CD4-positive, alpha-beta T cell treated with Interleukin-1 beta for 1 hour (primary cell): ENCODE measurements at regions not wholly inside any gene's neighbourhood (a gene's known extent, or its start where the extent isn't known, plus 50 kb on each side); places are given as distances from the start of the nearest gene placed in this dataset.
"Not testable (repeated sequence)": the region's sequence is repeated elsewhere in the genome, so short reads cannot be mapped to it uniquely, and the experiment has no call there.

Source experiments
- DNase-seq, 2 donors: peaks; one replicate each; pipeline ENCODE4 v3.0.0-alpha.2; 2020 to 2022

DNA sequence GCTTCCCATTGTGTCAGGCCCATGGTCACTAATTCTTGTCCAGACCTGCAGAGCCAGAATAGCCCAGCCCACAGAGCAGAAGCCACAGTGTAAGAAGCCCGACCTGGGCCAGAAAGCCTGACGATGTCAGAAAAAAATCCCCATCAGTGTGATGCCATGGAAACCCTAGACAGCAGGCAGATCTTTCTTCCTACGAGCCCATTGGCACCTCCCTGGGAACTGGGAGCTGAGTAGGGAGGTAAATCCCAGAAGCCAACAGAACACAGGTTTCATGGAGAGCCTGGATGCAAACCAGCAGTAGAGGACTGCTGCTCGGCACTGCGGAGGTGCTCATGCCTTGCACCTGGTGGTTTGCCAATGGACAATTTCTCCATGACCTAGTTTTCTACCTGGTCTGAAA, 82.2 kb upstream of the SLC22A16 start:
- DNase-seq = no peak

DNA sequence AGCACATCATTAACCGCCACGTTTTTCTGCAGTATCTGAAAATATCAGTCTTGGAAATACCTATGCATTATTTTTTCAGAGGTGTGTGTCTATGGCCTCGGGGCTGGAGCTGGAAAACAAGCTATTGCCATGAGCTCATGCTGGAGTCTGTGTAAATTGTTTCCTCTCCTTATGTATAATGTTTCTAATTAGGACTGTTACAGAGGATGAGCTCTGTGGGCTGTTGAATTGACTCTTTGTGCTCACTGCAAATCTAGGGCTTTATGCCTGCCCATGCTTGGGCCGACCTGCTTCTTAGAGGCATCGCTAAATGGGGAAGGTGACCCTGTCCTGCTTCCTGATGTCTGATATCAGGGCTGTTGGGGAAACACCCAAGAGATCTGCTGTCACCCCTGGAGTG, 80.8 kb upstream of the SLC22A16 start:
- no peak for DNase-seq

DNA sequence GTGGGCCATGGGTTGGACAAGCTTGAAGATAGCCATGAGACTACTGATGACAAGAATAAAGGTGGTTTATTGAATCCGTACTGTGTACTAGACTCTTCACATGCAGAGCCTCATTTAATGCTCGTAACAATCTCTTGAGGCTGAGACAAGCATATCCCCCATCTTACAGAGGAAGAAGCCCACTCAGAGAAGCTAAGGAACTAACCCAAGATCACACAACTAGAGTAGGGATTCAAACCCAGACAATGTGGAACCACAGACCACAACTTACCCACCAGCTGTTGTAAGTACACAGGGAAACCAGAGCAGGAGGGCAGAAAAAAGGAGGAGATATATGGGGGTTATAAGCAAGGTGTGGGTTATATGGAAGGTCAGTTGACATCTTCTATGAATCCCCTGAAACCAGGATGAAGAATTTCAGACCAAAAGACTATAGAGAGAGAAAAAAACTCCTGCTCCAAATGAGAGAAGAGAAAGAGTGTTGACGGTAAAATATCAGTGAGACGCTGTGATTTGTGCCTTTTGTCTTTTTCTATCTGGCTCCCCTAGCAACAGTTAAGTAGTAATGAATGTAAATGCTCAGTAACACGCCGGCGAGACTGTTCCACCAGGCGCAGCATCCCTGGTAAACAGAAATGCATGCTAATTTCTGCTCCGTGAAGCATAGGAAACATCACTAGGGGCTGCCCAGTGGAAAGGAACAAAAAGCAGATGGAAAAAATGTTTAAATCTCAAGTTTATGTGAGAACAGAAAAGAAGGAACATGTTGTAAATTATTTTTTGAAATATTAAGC, 80.1 kb upstream of the SLC22A16 start:
- no peak for DNase-seq

DNA sequence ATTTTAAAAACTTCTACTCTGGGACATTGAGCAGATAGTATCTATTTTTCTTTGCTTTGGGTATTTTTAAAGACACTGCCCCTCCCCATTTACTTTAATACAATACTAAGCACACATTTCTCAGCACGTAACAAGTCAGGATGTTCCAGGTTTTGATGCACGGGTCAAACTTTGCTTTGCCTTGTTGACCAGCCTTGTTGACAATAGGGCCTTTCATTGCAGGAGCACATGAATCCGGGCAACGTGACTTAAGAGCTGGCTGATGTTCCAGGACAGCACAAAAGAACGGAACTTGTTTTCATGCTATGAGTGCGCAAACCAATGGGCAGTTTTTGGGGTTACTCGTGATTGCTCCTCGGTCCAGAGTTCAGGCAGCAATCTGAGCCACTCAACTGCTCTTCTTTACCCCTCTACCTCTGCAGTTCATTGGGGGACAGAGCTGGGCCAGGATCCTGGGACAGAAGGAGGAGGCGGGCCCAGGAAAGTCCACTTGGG, 78.6 kb upstream of the SLC22A16 start:
- DNase-seq = no peak

DNA sequence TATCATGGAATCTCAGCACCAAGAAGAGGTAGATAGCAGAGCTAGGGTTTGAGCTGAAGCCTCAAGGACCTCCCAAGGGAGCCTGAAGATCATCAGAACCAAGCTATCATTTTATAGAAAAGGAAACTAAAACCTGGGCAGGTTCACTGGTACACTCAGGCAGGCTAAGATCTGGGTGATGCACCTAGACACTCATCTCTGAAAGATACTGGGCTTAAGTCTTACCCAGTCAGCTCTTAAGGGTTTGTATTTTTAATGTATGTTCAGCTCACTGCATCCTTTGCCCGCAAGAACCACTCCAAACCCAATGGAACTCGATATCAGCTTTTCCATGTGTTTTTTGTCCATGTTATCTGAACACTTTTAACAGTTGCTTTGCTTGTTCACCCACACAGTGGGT, 78.0 kb upstream of the SLC22A16 start:
- no peak for DNase-seq

DNA sequence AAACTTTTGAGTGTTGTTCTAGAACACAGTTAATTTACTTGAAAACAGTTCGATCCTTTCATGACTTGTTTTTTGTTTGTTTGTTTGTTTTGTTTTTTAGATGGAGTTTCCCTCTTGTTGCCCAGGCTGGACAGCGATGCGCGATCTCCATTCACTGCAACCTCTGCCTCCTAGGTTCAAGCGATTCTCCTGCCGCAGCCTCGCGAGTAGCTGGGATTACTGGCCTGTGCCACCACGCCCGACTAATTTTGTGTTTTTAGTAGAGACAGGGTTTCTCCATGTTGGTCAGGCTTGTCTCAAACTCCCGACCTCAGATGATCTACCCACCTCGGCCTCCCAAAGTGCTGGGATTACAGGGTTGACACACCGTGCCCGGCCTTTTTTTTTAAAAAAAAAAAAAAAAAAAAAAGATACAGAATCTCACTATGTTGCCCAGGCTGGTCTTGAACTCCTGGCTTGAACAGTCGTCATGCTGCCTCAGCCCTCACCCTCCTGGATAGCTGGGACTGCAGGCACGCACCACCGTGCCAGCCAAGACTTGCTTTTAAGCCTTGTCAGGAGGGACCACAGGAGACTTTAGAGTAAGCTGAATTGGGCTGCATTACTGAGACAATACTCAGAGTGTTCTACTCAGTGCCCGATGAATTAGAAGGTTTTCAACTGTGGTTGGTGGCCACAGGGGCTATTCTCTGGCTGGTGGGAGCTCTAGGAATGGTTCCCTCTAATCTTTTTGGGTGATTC, 76.7 kb upstream of the SLC22A16 start:
- DNase-seq = no peak

DNA sequence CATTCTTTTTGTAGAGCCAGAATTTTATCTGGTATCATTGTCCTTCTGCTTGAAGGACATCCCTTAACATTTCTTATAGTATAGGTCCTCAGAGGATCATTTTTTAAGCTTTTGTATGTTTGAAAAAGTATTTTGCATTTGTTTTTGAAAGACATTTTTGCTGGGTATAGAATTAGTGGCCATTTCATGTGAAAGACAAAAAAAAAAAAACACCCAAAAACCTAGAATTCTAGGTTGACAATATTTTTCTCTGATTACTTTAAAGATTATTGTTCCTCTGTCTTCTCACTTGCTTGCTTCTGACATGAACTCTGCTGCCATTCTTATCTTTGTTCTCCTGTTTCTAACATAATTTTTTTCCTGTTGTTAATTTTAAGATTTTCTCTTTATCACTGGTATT, 75.7 kb upstream of the SLC22A16 start:
- no peak for DNase-seq

DNA sequence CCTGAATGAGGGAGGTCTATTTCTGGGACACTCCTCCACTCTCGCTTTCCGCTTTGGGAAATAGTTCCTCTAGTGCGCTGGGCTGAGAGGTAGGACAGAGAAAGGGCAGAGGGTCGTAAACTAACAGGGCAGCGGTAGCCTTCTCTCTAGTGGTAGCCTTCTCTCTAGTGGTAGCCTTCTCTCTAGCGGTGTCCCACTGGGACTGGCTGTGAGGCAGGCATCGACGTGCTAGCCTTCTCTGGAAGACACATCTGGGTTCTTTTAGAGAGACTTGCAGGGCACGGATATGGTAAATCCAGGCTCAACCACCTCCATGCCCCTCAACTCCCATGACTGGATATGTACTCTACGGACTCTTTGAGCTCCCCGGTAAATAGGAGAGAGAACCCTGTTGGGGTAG, 74.7 kb upstream of the SLC22A16 start:
- no peak for DNase-seq

DNA sequence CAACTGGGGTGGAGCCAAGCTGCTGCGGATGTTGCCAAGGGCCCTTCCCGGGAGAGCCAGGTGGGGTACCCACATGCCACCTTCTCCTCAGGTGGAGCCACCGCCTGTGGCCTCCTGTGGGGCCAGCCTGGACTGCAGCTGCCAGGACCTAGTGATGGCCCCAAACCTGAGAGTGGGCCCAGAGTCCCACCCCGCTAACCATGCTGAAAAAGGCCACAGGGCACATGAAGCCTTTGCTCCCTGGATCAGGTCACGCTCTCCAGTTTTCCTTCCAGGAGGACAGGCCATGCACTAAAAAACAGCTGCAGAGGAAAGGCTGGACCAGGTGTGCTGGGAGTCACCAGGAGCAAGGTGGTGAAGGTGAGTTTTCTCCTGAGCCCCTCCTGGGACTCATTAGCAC, 73.9 kb upstream of the SLC22A16 start:
- no peak for DNase-seq

DNA sequence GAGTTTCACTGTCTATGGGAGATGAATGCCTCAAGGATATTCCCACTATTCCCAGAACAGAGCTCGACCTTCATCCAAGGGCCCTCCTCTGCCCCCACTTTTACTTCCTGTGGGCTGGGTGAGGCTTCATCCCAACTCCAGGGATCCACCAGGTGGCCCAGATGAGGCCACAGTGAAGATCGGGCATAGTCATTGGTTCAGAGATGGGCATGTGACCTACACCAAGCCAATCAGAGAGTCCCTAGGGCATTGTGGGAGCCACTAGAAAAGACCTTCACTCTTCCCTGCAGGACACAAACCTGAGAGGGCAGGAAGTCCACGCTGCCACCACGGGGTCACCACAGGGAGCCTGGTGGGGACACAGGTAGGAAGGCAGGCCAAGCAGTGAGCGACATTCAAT, 72.9 kb upstream of the SLC22A16 start:
- no peak for DNase-seq

DNA sequence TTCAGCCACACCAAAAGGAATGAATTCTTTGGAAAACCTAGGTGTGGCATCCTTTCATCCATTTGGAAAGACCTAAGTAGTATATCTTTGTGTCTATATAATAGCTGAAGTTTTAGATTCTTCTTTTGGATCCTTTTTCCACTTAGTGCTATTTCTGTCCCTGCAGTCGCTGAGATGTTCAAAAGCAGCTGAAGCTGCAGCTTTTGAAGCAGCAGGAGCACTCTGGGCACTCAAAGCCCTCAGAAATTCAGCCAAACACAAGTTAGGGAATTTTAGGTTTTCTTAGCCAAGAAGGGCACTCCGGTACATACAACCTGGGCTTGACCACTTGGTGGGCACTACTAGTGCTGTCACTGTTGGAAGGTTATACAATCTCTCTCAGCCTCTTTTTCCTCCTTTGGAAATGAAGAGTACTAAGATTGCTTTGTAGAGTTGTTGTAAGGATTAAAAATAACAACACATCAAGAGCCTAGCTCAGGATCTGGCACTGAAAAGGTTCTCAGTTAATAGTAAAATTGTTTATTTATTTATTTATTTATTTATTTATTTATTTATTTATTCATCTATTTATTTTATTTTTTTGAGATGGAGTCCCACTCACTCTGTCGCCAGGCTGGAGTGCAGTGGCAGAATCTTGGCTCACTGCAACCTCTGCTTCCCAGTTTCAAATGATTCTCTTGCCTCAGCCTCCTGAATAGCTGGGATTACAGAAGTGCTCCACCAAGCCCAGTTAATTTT, 71.9 kb upstream of the SLC22A16 start:
- DNase-seq = no peak

DNA sequence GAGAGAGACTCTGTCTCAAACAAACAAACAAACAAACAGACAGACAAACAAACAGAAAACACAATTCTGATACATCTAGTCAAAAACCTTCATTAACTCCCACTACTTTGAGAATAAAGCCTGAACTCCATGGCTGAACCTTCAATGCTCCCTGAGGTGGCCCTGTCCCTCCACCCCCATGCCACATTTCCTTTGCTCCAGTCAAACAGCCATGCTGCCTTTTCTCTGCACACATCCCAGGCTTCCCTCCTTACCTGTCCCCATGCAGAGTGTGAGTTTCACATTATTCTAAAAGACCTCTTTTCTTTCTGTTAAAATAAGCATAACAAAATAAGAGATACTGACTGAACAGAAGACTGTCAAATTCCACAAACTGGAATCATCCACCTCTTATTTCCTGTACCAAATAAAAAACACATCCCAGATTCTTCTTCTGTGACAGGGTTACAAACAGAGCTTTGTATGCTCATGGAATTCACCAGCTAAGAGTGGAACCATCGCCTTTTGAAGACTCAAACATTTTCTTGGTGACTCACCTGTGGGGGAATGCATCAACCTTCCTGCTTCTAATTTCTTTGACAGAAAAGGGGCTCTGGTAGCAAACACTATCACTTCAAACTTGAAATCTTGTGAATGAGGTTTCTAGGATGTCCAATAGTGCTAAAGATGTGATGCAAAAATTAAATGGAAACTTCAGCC, 71.0 kb upstream of the SLC22A16 start:
- no peak for DNase-seq

DNA sequence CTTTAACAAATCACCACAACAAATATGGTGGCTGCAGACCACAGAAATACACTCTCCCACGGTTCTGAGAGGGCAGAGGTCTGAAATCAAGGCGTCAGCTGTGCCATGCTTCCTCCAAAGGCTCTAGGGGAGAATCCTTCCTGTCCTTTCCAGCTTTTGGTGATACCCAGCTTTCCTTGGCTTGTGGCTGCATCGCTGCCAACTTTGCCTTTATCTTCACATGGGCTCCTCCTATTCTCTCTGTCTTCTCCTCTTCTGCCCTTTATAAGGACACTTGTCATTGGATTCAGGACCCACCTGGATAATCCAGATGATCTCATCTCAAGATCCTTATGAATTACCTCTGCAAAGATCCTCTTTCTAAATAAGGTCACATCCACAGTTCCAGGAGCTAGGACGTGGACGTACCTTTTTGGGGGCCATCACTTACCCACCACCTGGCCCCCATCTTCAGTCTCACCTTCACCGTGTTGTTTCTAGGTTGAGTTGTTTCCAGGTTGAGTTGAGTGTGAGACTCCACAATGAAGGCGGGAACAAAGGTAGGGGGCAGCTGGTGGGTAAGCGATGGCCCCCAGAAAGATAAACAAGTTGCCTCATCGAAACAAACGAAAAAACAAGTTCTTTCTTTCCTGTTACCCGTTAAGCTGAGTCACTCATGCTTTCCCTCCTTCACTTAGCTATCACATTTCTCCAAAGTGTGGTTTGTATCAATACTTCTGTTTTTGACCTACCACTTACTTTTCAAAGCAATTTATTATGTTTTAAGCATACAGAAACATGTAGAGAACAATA, 68.9 kb upstream of the SLC22A16 start:
- no peak for DNase-seq

DNA sequence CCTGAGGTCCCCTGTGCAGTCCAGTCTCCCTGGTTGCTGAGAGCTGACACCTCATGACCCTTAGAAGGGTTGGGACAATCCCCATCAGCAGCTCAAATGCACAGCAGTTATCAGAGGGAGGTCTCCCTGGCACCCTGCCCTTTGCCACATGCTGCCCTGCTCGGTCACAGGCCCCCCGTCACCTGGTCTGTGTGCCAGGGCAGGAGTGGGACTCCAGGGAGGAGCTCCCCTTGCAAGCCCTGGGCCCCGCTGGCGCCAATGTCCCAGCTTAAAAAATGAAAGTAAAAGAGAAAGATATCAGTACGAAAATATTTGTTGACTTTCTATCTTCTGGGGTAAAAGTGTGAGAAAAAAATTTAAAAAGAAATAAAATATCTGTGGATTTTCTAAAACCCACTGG, 68.1 kb upstream of the SLC22A16 start:
- DNase-seq = no peak

DNA sequence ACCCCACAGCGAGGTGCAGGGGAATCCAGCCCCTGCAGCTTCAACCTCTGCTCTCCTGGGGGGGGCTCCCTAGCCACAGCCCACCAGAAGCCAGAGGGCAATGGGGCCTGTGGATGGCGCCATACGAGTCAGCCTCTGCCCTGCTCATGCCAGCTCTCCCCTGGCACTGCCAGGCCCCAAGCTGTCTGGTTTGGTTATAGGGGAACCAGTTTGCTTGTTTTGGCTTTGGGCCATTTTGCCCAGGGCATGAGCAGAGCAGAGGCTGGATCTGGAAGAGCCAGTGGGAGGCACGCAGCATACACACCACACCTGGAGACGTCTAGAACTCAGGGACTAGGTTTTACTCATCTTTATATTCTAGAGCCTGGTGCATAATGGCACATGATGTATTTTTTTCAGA, 66.7 kb upstream of the SLC22A16 start:
- no peak for DNase-seq

DNA sequence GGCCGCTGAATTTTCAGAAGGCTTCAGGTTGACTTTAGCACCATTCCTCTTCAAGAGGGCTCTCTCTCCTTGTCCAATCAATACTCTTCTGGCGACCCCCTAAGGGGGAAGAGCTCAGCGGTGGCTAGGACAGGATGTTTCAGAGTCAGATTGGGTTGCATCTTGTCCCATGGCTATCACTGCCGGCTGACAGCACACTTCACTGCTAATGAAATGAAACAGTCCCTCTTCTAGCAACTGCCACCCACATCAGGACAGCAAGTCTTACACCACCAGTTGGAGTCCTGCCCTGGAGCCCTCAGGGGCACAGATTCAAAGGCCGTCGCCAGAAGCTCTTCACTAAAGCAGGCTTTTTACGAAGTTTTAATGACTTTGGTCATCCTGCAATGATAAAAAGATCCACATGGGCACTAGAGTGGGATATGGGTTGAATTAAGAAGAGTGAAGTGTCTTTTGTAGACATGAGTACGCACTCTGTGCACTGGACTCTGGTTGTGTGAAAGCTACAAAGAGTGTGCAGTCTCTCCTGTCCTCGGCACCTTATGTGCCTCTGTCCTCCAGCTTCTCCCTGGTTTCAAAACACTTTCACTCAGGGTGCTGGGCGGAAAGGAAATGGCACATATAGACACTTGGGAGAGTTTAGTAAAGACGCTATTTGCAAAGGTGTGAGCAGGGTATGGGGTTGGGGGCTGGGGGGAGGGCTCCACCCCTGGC, 66.1 kb upstream of the SLC22A16 start:
- DNase-seq = no peak

DNA sequence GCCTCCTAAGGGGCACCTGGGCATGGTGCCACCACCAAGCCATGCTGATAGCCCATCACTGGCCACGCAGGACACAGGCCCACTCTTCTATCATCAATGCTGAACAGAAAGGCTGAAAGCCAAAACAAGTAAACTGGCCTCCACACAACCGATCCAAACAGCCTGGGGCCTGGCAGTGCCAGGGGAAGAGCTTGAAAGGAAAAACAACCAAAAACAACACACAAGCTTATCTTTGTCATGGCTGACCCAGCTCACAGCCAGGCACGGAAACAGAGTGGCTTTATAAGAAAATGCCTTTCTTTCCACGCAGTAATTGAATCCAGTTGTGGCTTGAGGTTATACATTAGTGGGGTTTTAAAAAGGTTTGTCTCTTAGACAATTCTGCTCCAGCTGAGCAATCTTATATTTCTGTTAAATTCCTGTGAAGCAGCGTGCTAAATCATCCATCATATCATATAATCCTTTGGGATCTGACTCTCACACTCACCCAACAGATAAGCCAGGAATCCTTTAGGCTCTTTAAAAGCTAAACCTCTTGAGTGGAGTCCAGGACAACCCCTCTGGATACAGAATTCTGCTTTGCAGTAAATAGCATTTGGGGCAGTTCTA, 65.4 kb upstream of the SLC22A16 start:
- no peak for DNase-seq

DNA sequence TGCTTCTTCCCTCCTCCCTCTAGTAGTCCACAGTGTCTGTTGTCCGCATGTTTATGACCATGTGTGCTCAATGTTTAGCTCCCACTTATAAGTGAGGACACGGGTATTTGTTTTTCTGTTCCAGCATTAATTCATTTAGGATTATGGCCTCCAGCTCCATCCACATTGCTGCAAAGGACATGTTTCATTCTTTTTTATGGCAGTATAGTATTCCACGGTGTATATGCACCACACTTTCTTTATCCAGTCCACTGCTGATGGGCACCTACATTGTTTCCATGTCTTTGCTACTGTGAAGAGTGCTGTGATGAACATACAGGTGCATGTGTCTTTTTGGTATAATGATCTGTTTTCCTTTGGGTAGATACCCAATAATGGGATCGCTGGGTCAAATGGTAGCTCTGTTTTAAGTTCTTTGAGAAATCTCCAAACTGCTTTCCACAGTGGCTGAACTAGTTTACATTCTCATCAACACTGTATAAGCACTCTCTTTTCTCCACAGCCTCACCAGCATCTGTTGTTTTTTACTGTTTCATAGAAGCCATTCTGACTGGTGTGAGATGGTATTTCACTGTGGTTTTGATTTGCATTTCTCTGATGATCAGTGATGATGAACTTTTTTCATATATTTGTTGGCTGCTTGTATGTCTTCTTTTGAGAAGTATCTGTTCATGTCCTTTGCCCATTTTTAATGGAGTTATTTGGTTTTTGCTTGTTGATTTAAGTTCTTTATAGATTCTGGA, 63.0 kb upstream of the SLC22A16 start:
- not testable (repeated sequence) for DNase-seq

DNA sequence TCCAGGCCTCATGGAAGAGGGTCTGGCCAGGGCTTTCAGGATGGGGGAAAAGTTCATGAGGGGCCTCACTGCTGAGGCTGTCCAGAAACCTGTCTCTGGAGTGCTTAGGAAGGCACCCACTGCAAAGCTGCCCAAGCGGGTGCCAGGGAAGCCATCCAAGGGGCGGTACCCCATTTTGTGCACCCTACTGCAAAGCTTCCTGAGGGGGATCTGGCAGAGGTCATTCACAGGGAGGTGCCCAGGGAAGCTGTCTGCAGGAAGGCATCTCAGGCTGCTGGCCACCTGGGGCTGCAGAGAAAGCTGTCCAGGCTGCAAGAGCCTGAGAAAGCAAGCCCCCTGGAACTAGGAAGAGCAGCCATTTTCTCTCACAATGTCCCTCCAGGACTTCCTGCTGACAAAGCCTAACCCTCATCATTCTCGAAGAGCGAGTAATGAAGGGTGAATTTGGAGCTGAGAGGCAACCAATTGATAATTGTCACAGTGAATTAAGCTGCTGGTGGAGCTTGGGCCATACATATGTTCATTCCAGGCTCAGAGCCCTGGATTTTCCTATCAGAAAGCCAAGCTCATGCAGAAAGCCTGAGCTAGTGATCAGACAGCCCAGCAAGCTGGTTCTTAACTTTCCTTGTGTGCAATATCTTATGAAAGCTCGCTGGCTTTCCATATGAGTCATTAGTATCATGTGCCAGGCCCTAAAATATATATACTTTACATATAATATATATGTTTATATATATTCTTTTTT, 62.2 kb upstream of the SLC22A16 start:
- no peak for DNase-seq
